GM12892 (cell line): ENCODE measurements at regions not wholly inside any gene's neighbourhood (a gene's known extent, or its start where the extent isn't known, plus 50 kb on each side); places are given as distances from the start of the nearest gene placed in this dataset.

Experiments
- POLR2A ChIP-seq: IDR thresholded peaks from 2 replicates; pipeline ENCODE4 v1.6.1; 2011; ENCODE audit warnings: low read depth, low read length, control low read depth
- POLR2AphosphoS5 ChIP-seq: IDR thresholded peaks from 2 replicates; pipeline ENCODE4 v1.6.1; 2011; ENCODE audit warnings: low read depth, low read length, control low read depth
- TAF1 ChIP-seq: IDR thresholded peaks from 2 replicates; pipeline ENCODE4 v1.6.1; 2011; ENCODE audit warnings: low read depth, mild to moderate bottlenecking, control low read depth, low read length, borderline replicate concordance

DNA sequence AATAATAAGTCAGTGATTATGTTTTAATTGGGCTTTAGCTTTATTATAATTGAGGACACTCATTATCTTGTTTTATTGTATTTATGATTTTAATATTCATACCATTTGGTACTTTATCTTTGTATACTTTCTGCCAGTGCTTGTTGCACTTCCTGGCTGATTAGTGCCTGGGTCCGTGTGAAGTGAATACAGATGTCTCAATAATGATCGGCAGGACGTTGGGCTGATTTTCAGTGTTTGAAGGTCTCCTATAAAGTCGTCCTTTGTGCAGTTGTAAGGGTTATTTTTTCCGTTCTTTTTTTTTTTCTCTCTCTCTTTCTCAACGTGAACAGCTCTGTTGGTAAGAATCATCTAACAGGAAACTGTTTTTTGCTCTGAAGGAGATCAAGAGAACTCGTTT lies 450.0 kb upstream of the POU3F2 start:
- no peak for TF ChIP-seq POLR2A
- TF ChIP-seq TAF1 = no peak
- TF ChIP-seq POLR2AphosphoS5 = no peak
